Dedifferentiated amniotic fluid mesenchymal stem cell (primary cell): ENCODE measurements at regions not wholly inside any gene's neighbourhood (a gene's known extent, or its start where the extent isn't known, plus 50 kb on each side); places are given as distances from the start of the nearest gene placed in this dataset.

Experiments
- DNase-seq: peaks from one replicate; pipeline ENCODE4 v3.0.0-alpha.2; 2016; ENCODE audit errors: extremely low spot score

DNA sequence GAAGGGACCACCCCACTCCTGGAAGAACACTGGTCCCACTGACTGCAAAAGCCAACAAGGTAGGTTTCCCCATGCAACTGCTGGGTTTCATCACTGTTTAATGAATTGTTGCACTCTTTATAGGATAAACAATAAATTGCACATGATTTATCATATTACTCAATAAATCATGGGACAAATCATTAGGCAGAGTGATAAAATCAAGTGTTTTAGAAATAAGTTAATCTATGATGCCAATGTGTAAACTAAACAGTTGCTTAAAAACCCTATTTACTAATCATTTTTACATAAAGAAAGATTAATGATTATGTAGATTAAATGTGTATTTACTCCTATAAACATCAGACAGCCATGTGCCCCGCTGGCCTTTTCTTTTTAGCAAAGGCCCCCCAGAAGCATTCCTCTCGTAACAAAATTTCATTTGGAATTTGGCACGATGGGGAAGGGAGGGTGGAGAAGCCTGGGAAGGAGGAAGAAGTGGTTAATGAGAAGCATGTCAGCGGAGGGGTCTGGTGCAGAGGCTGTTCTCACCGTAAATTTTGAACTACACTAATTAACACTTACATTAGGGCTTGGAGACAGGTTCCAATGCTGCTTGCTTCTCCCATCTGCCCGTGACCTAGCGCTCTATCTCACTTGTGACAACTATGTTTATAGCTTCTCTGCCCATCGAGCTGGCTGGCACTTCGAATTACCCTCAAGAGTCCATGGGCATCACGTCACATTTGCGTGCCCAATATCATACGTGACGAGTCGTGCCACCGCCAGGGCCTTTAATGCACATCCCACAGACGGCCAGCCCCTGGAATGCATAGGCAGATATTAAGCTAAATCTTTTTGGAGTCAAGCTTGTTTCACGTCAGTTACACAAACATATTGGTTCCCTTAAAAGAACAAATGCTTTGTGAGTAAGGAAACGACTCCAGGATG, 357.7 kb upstream of the TSHZ3 start:
- DNase-seq: no peak

- DNase-seq: no peak
These were observed 359.3 kb upstream of the TSHZ3 start for GRCh38 chr19:31708520-31708919.

GRCh38 chr19:31709476-31709875, 360.2 kb upstream of the TSHZ3 start:
- no peak for DNase-seq

DNA sequence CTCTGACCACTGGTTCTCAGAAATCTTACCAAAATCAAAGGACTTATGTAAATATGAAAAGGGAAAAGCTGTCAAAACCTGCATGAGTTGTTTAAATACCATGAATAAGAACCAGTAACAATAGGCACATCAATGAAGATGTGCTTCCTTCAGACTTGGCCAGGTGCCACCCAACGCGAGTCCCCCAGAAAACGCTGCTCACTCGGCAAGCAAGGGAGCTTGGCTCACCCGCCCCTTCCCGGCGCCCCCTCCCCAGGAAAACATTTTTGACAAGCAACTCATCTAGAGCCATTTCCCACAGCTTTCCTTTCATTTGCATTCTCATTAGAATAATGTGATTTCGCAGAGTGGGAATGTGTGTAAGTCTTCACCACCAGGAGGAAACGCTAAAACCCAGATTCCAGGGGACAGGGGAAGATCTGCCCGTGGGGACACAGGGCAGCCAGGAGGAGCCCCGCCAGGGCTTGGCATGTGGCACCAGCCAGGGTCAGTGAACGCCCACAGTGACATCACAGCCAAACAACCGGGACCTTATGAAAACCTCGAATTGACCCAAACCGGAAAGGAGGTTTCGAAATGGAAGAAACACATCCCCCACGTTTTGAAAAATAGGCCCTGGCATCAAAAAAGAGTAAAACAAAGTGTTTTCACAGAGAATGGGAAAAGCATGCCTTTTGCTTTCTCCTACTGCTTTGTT, 366.2 kb upstream of the TSHZ3 start:
- DNase-seq: no peak

- no peak for DNase-seq
These were observed 367.6 kb upstream of the TSHZ3 start for GRCh38 chr19:31716826-31717225.

GRCh38 chr19:31717269-31717923, 368.2 kb upstream of the TSHZ3 start:
- no peak for DNase-seq

DNA sequence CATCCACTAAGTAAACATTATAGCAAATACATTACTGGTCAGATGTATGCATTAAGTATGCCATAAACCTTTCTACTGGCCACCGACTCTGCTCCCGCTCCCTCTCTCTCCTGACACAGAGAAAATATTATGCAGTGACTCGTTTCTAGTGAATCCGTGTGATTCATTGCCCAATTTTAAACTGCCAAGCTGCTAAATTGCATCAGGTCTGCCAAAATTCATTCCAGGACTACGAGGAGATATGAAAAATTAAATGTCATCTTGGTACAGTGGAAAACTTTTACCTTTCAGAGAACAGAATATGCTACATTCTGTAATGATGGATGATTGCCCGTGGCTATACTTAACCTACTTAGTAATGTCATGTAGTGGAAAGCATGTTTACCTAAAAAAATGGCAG, 368.8 kb upstream of the TSHZ3 start:
- no peak for DNase-seq

DNA sequence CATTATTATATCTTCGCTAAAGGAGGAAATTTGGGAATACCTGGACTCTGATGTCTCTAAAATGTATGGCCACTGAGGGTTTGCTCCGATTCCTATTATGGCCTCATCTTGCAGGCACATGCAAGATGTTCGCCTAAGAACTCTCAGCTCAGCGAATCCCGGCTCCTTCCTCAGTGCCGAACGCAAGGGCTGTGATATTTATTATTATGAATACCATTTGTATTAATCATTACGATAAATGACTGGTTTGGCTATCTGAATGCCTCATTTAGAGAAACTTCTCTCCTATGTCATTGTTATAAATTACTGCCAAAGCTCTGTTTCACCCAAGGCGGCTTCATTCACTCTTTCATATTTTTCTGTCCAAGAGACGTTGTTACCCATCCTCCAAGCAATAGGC, 369.7 kb upstream of the TSHZ3 start:
- no peak for DNase-seq

DNA sequence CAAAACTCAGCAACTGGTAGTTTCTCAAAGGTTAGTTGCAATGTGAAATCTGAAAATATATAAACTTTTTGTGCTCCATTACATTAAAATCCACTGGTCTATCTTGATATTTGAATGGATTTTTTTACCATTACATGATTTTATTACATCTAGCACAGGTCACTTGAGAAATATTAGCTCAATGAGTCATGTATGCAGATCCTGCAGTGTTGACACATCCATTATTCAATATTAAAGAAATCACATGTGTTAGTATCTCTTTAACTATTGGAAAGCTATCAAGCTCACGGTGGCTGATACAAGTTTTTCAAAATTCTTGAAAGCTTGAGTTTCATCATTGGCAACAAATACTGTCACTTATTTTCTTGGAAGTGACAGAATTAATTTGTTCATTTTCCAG, 373.9 kb upstream of the TSHZ3 start:
- DNase-seq: no peak

DNA sequence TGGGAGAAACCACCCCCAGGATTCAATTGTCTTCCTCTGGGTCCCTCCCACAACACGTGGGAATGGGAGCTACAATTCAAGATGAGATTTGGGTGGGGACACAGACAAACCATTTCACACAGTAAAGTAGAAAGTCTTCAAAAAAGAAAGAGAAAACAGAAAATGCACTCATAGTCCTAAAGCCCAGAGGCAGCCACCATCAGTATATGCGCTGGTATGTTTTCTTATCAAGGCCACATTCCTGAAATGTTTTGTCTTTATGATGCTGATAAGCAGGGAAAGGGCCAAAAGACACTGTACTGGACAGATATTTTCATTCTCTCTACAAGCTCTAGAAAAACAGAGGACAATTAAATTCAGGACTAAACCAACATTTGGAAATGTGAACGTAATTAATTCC, 375.8 kb upstream of the TSHZ3 start:
- no peak for DNase-seq

DNA sequence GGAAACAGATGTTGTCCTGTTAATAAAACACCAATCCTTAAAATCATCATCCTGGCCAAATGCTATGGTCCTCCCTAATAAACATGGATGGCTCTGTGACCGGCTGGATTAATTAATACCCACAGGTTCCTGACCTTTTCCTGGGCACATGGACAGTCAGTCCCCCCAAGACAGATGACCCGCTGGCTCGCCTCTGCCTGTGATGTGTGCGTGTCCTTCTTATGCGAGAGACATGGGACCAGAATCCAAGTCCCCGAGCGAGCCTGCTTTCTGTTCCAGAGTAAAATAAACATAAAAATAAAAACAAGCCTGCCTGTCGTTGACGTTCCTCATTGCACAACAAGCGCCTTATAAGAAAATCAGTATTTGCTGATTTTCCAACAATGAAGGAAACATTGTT, 378.3 kb upstream of the TSHZ3 start:
- DNase-seq: no peak

GRCh38 chr19:31730270-31730669, 381.0 kb upstream of the TSHZ3 start:
- no peak for DNase-seq

DNA sequence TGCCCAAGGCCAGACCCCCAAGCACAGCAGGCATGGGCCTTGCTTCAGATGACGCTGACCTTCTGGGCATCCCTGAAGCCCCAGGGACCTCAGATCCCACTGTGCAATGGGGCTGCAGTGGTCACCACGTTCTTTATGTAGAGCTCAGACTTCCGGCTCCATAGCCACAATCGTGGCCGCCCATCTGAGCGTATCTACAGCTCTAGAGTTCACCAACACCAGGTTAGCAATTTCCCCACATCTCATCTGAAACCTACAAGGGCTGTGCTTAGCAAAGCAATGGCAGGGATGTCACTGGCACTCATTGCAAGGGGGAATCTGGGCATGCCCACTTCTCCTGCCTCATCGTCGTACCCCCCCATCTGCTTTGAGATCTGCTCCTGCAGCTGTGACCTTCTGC, 384.4 kb upstream of the TSHZ3 start:
- no peak for DNase-seq

GRCh38 chr19:31742249-31742648, 393.0 kb upstream of the TSHZ3 start:
- DNase-seq: no peak

- no peak for DNase-seq
These were observed 396.5 kb upstream of the TSHZ3 start for GRCh38 chr19:31745731-31746130.

GRCh38 chr19:31749231-31749630, 400.0 kb upstream of the TSHZ3 start:
- no peak for DNase-seq

GRCh38 chr19:31759359-31759758, 410.1 kb upstream of the TSHZ3 start:
- DNase-seq: no peak

DNA sequence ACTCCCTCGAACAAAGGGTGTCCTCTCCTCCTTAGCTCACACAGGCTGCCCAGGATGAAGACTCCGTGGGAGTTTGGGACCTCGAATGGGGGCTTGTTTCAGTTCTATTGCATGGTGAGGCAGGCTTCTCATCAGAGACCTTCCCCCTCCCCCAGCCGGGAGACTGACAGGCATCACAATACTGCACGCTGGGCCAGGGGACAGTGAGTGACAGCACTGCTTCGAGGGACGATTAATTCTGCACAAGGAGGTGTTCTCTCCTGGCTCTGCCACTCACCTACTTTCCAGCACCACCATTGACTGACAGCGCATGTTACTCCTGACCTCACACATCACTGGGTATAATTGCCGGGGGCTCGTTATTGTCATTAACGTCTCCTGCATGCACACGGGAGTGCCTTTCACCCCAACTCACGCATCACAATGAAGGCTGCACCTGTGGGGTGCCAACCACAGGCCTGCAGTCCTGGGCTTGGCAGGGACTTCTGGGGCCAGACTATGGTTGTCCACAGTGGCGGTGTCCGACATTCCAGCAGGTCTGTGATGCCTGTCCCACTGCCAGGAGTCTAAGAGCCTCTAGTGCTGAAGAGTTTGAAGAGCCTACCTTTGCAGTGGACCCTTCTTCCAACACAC, 412.2 kb upstream of the TSHZ3 start:
- DNase-seq: no peak

- DNase-seq: no peak
These were observed 421.0 kb upstream of the TSHZ3 start for GRCh38 chr19:31770223-31770622.

DNA sequence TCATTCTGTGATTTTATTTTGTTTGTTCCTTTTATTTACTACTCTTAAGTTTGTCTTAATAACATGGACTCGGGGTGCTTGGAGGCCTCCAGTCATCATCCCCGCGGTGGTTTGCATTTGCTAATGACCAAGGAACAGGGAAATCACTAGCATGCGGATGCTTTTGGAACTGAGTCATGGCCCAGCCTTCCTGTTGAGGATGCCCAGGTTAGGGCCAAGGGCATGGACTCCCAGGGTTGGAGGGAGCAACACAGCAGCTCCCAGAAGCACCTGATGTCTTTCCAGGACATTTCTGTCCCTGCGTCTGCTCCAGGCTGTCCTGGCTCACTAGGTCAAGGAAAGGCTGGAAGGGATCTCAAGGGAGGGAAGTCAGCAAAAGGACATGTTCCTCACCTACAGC, 423.7 kb upstream of the TSHZ3 start:
- DNase-seq: no peak

DNA sequence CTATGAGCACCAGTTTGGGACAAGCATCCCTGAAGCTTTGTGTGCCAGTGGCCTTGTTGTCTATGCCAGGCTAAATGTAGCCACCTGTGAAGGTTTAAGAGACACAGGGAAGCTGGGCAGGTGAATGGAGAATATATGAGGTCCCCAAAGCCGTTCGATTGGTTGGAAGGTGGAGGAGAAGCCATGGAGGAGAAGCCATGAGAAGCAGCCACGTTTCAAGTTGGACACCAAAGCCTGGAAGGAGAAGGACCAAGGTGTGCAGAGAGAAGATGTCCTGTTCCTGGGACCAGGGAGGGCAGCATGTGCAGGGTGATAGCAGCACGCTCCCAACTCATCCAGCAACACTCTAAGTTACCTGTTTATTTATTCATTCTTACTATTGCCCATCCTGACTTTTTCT, 432.3 kb upstream of the TSHZ3 start:
- DNase-seq: no peak

- DNase-seq: no peak
These were observed 434.4 kb upstream of the TSHZ3 start for GRCh38 chr19:31783592-31783991.
